HEK293 (cell line): ENCODE measurements at regions not wholly inside any gene's neighbourhood (a gene's known extent, or its start where the extent isn't known, plus 50 kb on each side); places are given as distances from the start of the nearest gene placed in this dataset.

Source experiments
- CTCF ChIA-PET: fragments of 350-600 bp; formaldehyde crosslinking; extraction: SDS; loops from one replicate; lab custom pipeline; 2021; ENCODE audit warnings: antibody characterized with exemption; lab: Yijun Ruan, JAX
- POLR2A ChIA-PET: fragments of 300-600 bp; formaldehyde crosslinking; extraction: SDS; loops from one replicate; lab custom pipeline; 2020; ENCODE audit warnings: antibody characterized with exemption, inconsistent platforms; lab: Yijun Ruan, JAX
- H3K27ac ChIP-seq: fragments of 200-500 bp; sonication (Bioruptor generic); 2 replicates; pipeline ENCODE4 v1.5.1; 2014; ENCODE audit warnings: low read depth, low read length, control low read depth, inconsistent platforms; ENCODE audit errors: extremely low read depth
- H3K36me3 ChIP-seq, 2 experiments: fragments of 200-500 bp in 1 of 2; sonication (Bioruptor generic) in 1 of 2; 1 replicate in 1 of 2; 2 replicates in 1 of 2; pipeline ENCODE4 v1.5.1; 2014 to 2017; ENCODE audit warnings: inconsistent platforms in 2 of 2, low read length in 2 of 2; ENCODE audit not compliant: control insufficient read depth in 2 of 2, insufficient read depth in 1 of 2
- H3K4me1 ChIP-seq: fragments of 200-500 bp; sonication (Bioruptor generic); 2 replicates; pipeline ENCODE4 v1.5.1; 2014; ENCODE audit warnings: mild to moderate bottlenecking, low read length, inconsistent platforms; ENCODE audit not compliant: control insufficient read depth, insufficient read depth
- H3K4me3 ChIP-seq: 2 replicates; pipeline ENCODE4 v1.5.1; 2011; ENCODE audit warnings: low read depth, mild to moderate bottlenecking, control low read depth, low read length, moderate library complexity
- H3K9me3 ChIP-seq: fragments of 200-500 bp; sonication (Bioruptor generic); 2 replicates; pipeline ENCODE4 v1.5.1; 2014; ENCODE audit warnings: low read depth, low read length, inconsistent platforms; ENCODE audit not compliant: control insufficient read depth, insufficient read depth
- GLI2 ChIP-seq: fragments of 450-650 bp; formaldehyde crosslinking; IDR thresholded peaks from 2 replicates; pipeline ENCODE4; 2017; ENCODE audit warnings: missing biosample characterization, missing genetic modification characterization, low read depth, borderline replicate concordance
- GLIS2 ChIP-seq: fragments of 450-650 bp; formaldehyde crosslinking; IDR thresholded peaks from 2 replicates; pipeline ENCODE4 v1.5.1; 2016; ENCODE audit warnings: missing biosample characterization, missing genetic modification characterization
- KLF8 ChIP-seq: fragments of 450-650 bp; formaldehyde crosslinking; IDR thresholded peaks from 2 replicates; pipeline ENCODE4 v1.5.1; 2016; ENCODE audit warnings: missing biosample characterization, missing genetic modification characterization
- OSR2 ChIP-seq: fragments of 450-650 bp; formaldehyde crosslinking; IDR thresholded peaks from 2 replicates; pipeline ENCODE4 v1.5.1; 2016; ENCODE audit warnings: missing biosample characterization, missing genetic modification characterization
- PRDM10 ChIP-seq: fragments of 450-650 bp; formaldehyde crosslinking; IDR thresholded peaks from 2 replicates; pipeline ENCODE4 v1.5.1; 2016; ENCODE audit warnings: missing biosample characterization, missing genetic modification characterization
- SALL2 ChIP-seq: fragments of 450-650 bp; formaldehyde crosslinking; IDR thresholded peaks from 2 replicates; pipeline ENCODE4 v1.5.0; 2017; ENCODE audit warnings: missing biosample characterization, mild to moderate bottlenecking, missing genetic modification characterization, borderline replicate concordance
- SETDB1 ChIP-seq: IDR thresholded peaks from one replicate; pipeline ENCODE4 v1.6.1; 2017; ENCODE audit warnings: mild to moderate bottlenecking, low read length, moderate library complexity, mixed read lengths; ENCODE audit not compliant: insufficient read length
- ZNF155 ChIP-seq: fragments of 450-650 bp; formaldehyde crosslinking; IDR thresholded peaks from 2 replicates; pipeline ENCODE4 v1.5.1; 2016; ENCODE audit warnings: missing biosample characterization, missing genetic modification characterization
- ZNF16 ChIP-seq: fragments of 450-650 bp; formaldehyde crosslinking; IDR thresholded peaks from 2 replicates; pipeline ENCODE4 v1.5.1; 2016; ENCODE audit warnings: low read depth, missing biosample characterization, missing genetic modification characterization
- ZNF174 ChIP-seq: fragments of 450-650 bp; formaldehyde crosslinking; IDR thresholded peaks from 2 replicates; pipeline ENCODE4 v1.5.0; 2017; ENCODE audit warnings: missing biosample characterization, mild to moderate bottlenecking, missing genetic modification characterization
- ZNF211 ChIP-seq: fragments of 450-650 bp; formaldehyde crosslinking; IDR thresholded peaks from 2 replicates; pipeline ENCODE4 v1.5.1; 2016; ENCODE audit warnings: low read depth, missing biosample characterization, missing genetic modification characterization
- ZNF223 ChIP-seq: fragments of 450-650 bp; formaldehyde crosslinking; IDR thresholded peaks from 2 replicates; pipeline ENCODE4 v1.5.1; 2016; ENCODE audit warnings: missing biosample characterization, missing genetic modification characterization
- ZNF266 ChIP-seq: fragments of 450-650 bp; formaldehyde crosslinking; IDR thresholded peaks from 2 replicates; pipeline ENCODE4 v1.5.1; 2016; ENCODE audit warnings: missing biosample characterization, missing genetic modification characterization, low read depth
- ZNF311 ChIP-seq: fragments of 450-650 bp; formaldehyde crosslinking; IDR thresholded peaks from 2 replicates; pipeline ENCODE4 v1.5.1; 2017; ENCODE audit warnings: missing biosample characterization, missing genetic modification characterization, borderline replicate concordance
- ZNF391 ChIP-seq: fragments of 450-650 bp; formaldehyde crosslinking; IDR thresholded peaks from 2 replicates; pipeline ENCODE4 v1.5.1; 2016; ENCODE audit warnings: low read depth, missing biosample characterization, missing genetic modification characterization, borderline replicate concordance
- ZNF398 ChIP-seq: fragments of 450-650 bp; formaldehyde crosslinking; IDR thresholded peaks from 2 replicates; pipeline ENCODE4 v1.5.1; 2017; ENCODE audit warnings: missing biosample characterization, missing genetic modification characterization
- ZNF518A ChIP-seq: fragments of 450-650 bp; formaldehyde crosslinking; conservative IDR thresholded peaks from 2 replicates; pipeline ENCODE4 v1.5.1; 2016; ENCODE audit warnings: low read depth, missing biosample characterization, missing genetic modification characterization
- ZNF621 ChIP-seq: fragments of 450-650 bp; formaldehyde crosslinking; IDR thresholded peaks from 2 replicates; pipeline ENCODE4 v1.5.1; 2017; ENCODE audit warnings: missing biosample characterization, missing genetic modification characterization
- ZNF658 ChIP-seq: fragments of 450-650 bp; formaldehyde crosslinking; IDR thresholded peaks from 2 replicates; pipeline ENCODE4; 2016; ENCODE audit warnings: missing biosample characterization, missing genetic modification characterization
- ZSCAN18 ChIP-seq: fragments of 450-650 bp; formaldehyde crosslinking; IDR thresholded peaks from 2 replicates; pipeline ENCODE4 v1.5.1; 2016; ENCODE audit warnings: missing biosample characterization, missing genetic modification characterization

GRCh38 chr3:188949996-188950395 lies 221.8 kb upstream of the TPRG1 start:
- no peak for TF ChIP-seq ZNF518A
- no peak for TF ChIP-seq ZNF311 (tag by site-specific recombination)
- no peak for TF ChIP-seq ZNF223 (tag by site-specific recombination)
- no peak for TF ChIP-seq ZNF398
- TF ChIP-seq ZNF621 (tag by site-specific recombination) = no peak
- no peak for TF ChIP-seq ZNF211 (tag by site-specific recombination)
- TF ChIP-seq ZNF155 (tag by site-specific recombination) = no peak
- no peak for TF ChIP-seq ZNF266 (tag by site-specific recombination)
- no peak for TF ChIP-seq ZNF658
- ChIA-PET POLR2A (no interaction called here), CTCF (interaction anchor here (10.9 kb wide), 1 partner anchor 1211 kb away, joined by 205 read pairs; no protein-coding TSS in a partner anchor)
- Histone ChIP-seq H3K27ac (no peak overlapping the region), H3K36me3 (no peaks in the 10 kb centered on the region), H3K4me1 (no peaks in the 10 kb centered on the region), H3K9me3 (no peaks in the 10 kb centered on the region), H3K4me3 (no peak overlapping the region)

- no peak overlapping the region for H3K27ac ChIP-seq
- no peaks in the 10 kb centered on the region for H3K9me3 ChIP-seq
- H3K36me3 ChIP-seq = no peaks in the 10 kb centered on the region
- TF ChIP-seq PRDM10 (tag by site-specific recombination) (no peak), ZSCAN18 (tag by site-specific recombination) (no peak), GLI2 (no peak), SETDB1 (no peak), ZNF174 (no peak), ZNF16 (tag by site-specific recombination) (no peak), ZNF391 (tag by site-specific recombination) (no peak), OSR2 (tag by site-specific recombination) (no peak), SALL2 (no peak), KLF8 (tag by site-specific recombination) (no peak), GLIS2 (tag by site-specific recombination) (no peak)
- TF ChIP-seq, all 188 proteins: peak for 0
- POLR2A ChIA-PET = no interaction called here
- Histone ChIP-seq H3K4me3 (no peak overlapping the region), H3K4me1 (no peaks in the 10 kb centered on the region)
- CTCF ChIA-PET = interaction anchor here (10.9 kb wide), 1 partner anchor 1212 kb away, joined by 205 read pairs; no protein-coding TSS in a partner anchor
These were observed 220.8 kb upstream of the TPRG1 start for GRCh38 chr3:188950832-188951489.
